Stimulated activated CD4-positive, alpha-beta T cell treated with anti-CD3 and anti-CD28 coated beads, Interleukin-1b, Interleukin-23, amount 100 ng/mL, for 48 hours (primary cell): ENCODE measurements at regions not wholly inside any gene's neighbourhood (a gene's known extent, or its start where the extent isn't known, plus 50 kb on each side); places are given as distances from the start of the nearest gene placed in this dataset.
"Not testable (repeated sequence)": the region's sequence is repeated elsewhere in the genome, so short reads cannot be mapped to it uniquely, and the experiment has no call there.

ENCODE experiments used
- DNase-seq: peaks from one replicate; pipeline ENCODE4 v3.0.0-alpha.2; 2020

DNA sequence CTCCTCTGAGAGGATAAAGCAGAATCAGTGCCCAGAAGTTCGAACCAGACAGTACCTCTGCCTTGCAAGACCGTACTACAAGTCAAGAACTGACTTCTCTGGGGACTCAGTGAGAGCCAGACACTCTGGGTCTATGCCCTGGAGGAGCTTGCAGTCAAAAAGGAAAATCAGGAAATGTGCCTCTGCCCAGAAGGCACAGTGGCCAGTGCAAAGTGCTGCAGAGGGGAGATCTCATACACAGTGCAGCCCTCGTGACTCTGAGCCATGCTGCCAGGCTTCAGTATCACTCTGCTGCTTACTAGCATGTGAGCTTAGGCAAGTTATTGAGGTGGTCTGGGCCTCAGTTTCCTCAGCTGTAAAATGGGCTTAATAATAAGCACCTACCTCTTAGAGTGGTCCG is 144.0 kb upstream of the NPY start:
- DNase-seq, result no peak

- DNase-seq, result no peak
These were observed 142.0 kb upstream of the NPY start for GRCh38 chr7:24141874-24142509.

GRCh38 chr7:24143547-24143946 is 140.4 kb upstream of the NPY start:
- no peak for DNase-seq

DNA sequence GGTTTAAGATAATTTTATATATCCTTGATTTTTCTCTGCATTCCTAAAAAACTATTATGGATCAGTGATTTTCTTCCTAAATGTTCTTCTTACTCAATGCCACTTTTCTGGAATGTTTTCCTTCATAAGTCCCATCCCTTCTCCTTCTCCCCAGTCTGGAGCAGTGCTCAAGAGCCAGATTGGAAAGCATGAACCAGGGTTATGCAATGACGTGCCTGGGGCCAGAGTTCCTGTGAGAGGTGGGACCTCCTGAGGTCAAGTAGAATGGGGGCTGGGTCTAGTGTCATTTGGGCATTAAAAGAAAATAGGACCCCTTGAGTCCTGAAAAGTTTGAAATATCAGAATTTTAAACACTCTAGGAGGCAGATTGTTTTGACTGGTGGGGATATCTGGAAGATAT is 132.0 kb upstream of the NPY start:
- DNase-seq, result no peak

GRCh38 chr7:24152356-24152755 is 131.6 kb upstream of the NPY start:
- no peak for DNase-seq

DNA sequence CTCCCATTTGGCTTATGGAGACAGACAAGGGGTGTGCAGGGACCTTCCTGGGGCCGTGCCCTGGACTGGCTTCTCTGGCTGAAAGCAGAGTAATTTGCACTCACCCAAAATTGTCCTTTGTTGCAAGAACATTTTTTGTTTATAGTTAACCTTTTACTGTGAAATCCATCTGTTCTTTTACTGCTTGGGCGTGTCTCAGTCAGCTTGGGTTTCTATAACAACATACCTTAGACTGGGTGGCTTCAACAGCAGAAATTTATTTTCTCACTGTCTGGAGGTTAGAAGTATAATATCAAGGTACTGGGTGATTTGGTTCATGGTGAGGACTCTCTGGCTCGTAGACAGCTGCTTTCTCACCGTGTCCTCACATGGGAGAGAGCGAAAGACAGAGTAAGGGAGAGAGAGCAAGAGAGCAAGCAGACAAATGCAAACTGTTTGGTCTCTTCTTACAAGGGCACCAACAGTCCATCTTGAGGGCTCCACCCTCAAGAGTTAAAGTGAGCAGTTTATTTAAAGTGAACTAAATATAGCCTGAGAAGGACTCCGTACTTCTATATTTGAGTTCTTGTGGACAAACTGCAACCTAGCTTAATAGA is 131.0 kb upstream of the NPY start:
- no peak for DNase-seq

- no peak for DNase-seq
These were observed 126.3 kb upstream of the NPY start for GRCh38 chr7:24157666-24158065.

DNA sequence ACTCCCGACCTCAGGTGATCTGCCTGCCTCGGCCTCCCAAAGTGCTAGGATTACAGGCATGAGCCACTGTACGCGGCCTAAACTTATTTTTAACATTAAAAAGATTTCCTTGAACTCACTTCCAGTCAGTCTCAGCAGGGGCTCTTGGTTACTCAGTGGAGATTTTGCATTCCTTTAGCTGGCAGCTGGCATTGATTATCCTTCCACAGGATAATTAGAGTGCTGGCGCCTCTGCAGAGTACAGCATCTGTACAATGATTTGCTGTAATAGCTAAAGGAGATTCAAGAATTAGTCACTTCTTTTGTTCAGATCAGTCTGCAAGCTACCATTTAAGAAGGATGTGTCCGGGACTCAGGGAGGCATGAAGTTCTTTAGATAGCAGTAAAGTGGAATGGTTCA is 125.0 kb upstream of the NPY start:
- no peak for DNase-seq

- DNase-seq, result no peak
These were observed 119.6 kb upstream of the NPY start for GRCh38 chr7:24164401-24164800.

GRCh38 chr7:24169077-24169624 is 114.8 kb upstream of the NPY start:
- no peak for DNase-seq

DNA sequence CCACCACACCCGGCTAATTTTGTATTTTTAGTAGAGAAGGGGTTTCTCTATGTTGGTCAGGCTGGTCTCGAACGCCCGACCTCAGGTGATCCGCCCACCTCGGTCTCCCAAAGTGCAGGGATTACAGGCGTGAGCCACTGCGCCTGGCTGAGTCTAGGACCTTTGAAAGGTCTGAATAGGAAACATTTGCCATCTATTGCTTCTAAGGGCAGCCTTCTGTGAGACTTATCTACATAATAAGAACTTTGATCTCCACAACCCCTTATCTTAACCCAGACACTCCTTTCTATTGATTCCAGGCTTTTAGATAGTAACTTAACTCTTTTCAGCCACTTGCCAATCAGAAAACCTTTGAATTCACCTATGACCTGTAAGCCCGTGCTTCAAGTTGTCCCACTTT is 112.0 kb upstream of the NPY start:
- DNase-seq, result not testable (repeated sequence)

DNA sequence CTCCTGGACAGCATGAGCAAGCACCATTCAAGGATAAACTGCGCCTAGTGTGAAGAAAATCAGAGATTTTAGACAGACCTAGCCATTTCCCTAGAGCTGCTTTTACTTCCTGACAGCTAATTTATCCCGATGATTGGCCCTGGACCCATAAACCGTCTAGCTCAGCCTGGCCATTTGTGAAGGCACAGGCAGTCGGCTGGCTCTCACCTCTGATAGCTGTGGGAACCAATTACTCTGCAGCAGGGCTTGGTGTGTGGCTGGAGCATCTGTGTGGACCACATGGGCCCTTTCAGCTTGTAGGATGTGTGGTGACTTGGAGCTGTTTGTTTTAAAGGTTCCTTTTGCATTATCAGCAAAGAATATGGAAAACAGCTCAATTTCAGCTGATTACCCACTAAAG is 111.1 kb upstream of the NPY start:
- DNase-seq, result no peak

DNA sequence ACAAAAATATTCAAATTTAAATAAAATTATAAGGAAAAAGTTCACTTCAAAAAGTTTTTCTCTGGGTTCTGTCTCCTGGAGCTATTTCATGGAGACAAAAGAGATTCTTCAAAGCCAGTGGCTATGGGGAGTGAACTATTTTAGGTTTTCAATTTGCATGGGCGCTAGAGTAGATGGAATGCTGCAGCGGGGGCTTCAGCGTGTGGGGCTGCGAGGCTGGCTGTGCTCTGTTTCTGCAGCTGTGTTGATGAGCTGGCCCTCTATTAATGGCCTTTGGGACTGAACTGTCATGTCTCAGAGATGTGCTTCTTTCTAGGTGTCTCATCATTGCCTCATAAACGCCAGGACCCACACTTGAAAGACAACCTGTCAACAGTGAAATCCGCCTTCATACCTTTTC is 108.4 kb upstream of the NPY start:
- no peak for DNase-seq

DNA sequence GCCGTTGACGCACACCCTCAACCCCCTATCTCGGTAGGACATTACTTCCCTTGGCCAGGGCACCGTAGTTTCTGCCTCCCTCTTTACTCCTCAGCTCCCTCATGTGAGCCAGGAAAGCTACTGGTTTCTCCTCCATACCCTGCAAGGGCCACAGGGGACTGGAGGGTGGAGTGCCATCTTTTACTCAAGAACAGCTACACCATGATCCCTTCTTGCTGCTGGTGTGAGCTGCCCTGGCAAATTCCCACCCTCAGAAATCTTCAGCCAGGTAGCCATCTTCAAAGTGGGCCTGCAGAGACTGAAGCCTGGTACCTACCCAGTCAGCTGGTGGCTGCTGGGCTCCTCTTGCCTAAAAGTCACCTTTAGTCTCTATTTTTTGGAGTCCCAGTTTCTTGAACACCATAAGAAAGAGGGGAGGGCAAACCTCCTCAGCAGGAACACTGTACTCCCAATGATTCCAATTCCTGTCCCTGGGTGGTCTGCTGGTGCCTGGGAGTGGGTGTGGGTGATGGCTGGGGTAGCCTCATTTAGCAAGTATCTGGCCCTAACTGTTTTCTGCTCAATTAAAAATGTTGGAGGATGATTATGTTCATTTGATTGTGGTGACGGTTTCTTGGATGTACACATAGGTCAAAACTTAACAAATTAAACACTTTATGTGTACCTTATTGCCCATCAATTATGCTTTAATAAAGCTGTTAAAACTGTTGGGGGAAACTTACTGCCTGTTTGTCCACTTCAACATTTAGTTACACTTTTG is 105.0 kb upstream of the NPY start:
- DNase-seq, result no peak

DNA sequence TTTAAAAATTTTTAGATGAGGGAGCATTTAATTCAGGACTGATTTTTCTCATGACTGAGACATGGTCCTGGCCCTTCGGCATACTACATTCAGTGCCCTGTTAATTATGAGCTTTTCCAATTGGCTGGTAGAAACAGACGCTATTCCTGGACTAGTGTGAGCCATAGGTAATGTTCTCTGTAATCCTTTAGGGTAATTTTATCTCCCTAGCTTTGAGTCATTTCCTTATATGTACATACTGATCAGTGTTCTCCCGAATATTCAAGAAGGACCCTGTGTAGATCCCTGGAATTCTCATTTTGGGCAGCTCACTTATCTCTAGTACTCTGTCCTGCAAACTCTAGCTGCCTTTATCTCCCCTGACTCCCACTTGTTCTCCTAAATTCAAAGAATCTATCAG is 92.6 kb upstream of the NPY start:
- DNase-seq, result no peak

DNA sequence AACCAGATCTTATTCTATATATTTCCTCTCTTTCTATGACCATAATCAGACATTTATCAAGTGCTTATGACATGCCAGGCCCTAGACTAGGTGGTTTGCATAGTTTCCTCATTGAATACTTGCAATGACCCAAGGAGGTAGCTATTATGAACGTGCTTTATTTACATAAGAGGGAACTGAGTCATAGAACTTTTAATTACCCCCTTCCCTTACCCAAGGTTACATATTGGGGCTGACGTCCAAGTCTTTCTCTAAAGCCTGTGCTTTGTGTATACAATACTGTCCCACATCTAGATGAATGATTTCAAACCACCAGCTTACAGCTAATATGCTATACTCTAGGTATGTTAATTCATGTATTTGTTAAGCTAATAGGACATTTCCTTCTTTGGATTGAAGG is 91.9 kb upstream of the NPY start:
- no peak for DNase-seq

- no peak for DNase-seq
These were observed 91.3 kb upstream of the NPY start for GRCh38 chr7:24192691-24193090.

- no peak for DNase-seq
These were observed 86.1 kb upstream of the NPY start for GRCh38 chr7:24197852-24198251.

- no peak for DNase-seq
These were observed 84.0 kb upstream of the NPY start for GRCh38 chr7:24199978-24200377.

DNA sequence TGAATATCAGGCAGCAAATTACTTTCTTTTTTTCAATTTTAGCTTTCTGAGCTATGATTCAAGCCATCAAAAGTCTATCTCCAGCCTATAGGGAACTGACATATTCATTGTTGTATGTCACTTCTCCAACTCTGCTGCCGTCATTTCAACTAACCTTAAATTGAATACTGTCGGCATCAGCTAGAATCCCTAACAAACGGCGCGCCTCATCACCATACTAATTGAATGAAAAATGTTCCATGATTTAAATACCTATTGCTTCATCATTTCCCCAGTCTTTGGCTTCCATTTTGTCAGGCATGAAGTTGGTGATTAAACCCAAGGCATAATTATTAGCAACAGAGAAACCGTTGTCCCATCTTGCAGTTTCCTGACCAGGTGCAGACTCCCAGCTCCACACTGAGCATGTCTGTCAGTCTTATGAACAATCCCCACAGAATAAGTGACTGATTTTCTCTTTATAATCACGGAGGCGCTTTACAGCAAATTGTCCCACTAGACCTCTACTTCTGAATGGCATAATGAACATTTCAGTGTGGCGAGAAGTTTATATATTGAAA is 83.5 kb upstream of the NPY start:
- no peak for DNase-seq

GRCh38 chr7:24201226-24201625 is 82.8 kb upstream of the NPY start:
- no peak for DNase-seq

- DNase-seq, result no peak
These were observed 71.9 kb upstream of the NPY start for GRCh38 chr7:24212073-24212472.

- DNase-seq, result no peak
These were observed 70.7 kb upstream of the NPY start for GRCh38 chr7:24213311-24213710.

- DNase-seq, result no peak
These were observed 69.3 kb upstream of the NPY start for GRCh38 chr7:24214670-24215069.
